T-helper 17 cell (primary cell): ENCODE measurements at regions not wholly inside any gene's neighbourhood (a gene's known extent, or its start where the extent isn't known, plus 50 kb on each side); places are given as distances from the start of the nearest gene placed in this dataset.

Source experiments
- ATAC-seq: fragments of 150-1000 bp; cut with Tn5 transposase; 2 replicates; pipeline ENCODE4 v1.10.0; 2021; ENCODE audit warnings: mild to moderate bottlenecking, moderate library complexity
- DNase-seq, 3 donors: peaks; one replicate each; pipeline versions ENCODE4 v3.0.0 to v3.0.0-alpha.2; 2020 to 2021
- H3K9me3 ChIP-seq: one replicate; pipeline ENCODE4 v1.7.0; 2013; ENCODE audit warnings: low read length, mild to moderate bottlenecking; ENCODE audit not compliant: control insufficient read depth, poor library complexity, severe bottlenecking
- H3K27ac Mint-ChIP-seq: one replicate; pipeline ENCODE4 v1.8.0; 2022; ENCODE audit warnings: mild to moderate bottlenecking, moderate library complexity, mixed read lengths
- H3K27me3 Mint-ChIP-seq: one replicate; pipeline ENCODE4 v1.8.0; 2022; ENCODE audit warnings: mixed read lengths
- H3K36me3 Mint-ChIP-seq: one replicate; pipeline ENCODE4 v1.8.0; 2022; ENCODE audit warnings: low read depth, mixed read lengths
- H3K4me1 Mint-ChIP-seq: one replicate; pipeline ENCODE4 v1.8.0; 2022; ENCODE audit warnings: mild to moderate bottlenecking, mixed read lengths
- H3K4me3 Mint-ChIP-seq: one replicate; pipeline ENCODE4 v1.8.0; 2022; ENCODE audit warnings: mild to moderate bottlenecking, moderate library complexity, mixed read lengths

- ATAC-seq (no peak), DNase-seq (no peak)
- Mint-ChIP-seq H3K27ac (no peak overlapping the region), H3K4me3 (no peak overlapping the region), H3K27me3 (no peaks in the 10 kb centered on the region), H3K4me1 (no peaks in the 10 kb centered on the region), H3K36me3 (no peaks in the 10 kb centered on the region)
- H3K9me3 ChIP-seq, result no peaks in the 10 kb centered on the region
Observed at GRCh38 chr19:28024920-28025319, 1188.0 kb downstream of the UQCRFS1 start.

GRCh38 chr19:28023064-28023463 lies 1189.9 kb downstream of the UQCRFS1 start:
- H3K36me3 Mint-ChIP-seq, result no peaks in the 10 kb centered on the region
- no peak overlapping the region for H3K4me3 Mint-ChIP-seq
- no peaks in the 10 kb centered on the region for H3K27me3 Mint-ChIP-seq
- no peak for ATAC-seq
- DNase-seq, result no peak
- no peaks in the 10 kb centered on the region for H3K9me3 ChIP-seq
- no peaks in the 10 kb centered on the region for H3K4me1 Mint-ChIP-seq
- no peak overlapping the region for H3K27ac Mint-ChIP-seq

- no peak overlapping the region for H3K4me3 Mint-ChIP-seq
- ATAC-seq, result no peak
- H3K9me3 ChIP-seq, result no peaks in the 10 kb centered on the region
- H3K36me3 Mint-ChIP-seq, result no peaks in the 10 kb centered on the region
- no peak for DNase-seq
- no peaks in the 10 kb centered on the region for H3K4me1 Mint-ChIP-seq
- H3K27ac Mint-ChIP-seq, result no peak overlapping the region
- no peaks in the 10 kb centered on the region for H3K27me3 Mint-ChIP-seq
Observed at GRCh38 chr19:28022506-28022905, 1190.4 kb downstream of the UQCRFS1 start.

- H3K27ac Mint-ChIP-seq, result no peak overlapping the region
- DNase-seq (no peak), ATAC-seq (no peak)
- H3K27me3 Mint-ChIP-seq, result no peaks in the 10 kb centered on the region
- H3K4me1 Mint-ChIP-seq, result no peaks in the 10 kb centered on the region
- no peaks in the 10 kb centered on the region for H3K36me3 Mint-ChIP-seq
- H3K4me3 Mint-ChIP-seq, result no peak overlapping the region
- no peaks in the 10 kb centered on the region for H3K9me3 ChIP-seq
Observed at GRCh38 chr19:28021259-28022185, 1191.4 kb downstream of the UQCRFS1 start.

- no peak for ATAC-seq
- no peaks in the 10 kb centered on the region for H3K36me3 Mint-ChIP-seq
- no peak overlapping the region for H3K4me3 Mint-ChIP-seq
- no peak for DNase-seq
- H3K9me3 ChIP-seq, result no peaks in the 10 kb centered on the region
- H3K27ac Mint-ChIP-seq, result no peak overlapping the region
- H3K27me3 Mint-ChIP-seq, result no peaks in the 10 kb centered on the region
- H3K4me1 Mint-ChIP-seq, result no peaks in the 10 kb centered on the region
Observed at GRCh38 chr19:28020619-28021258, 1192.2 kb downstream of the UQCRFS1 start.

- Mint-ChIP-seq H3K4me1 (no peaks in the 10 kb centered on the region), H3K27ac (no peak overlapping the region), H3K27me3 (no peaks in the 10 kb centered on the region), H3K36me3 (no peaks in the 10 kb centered on the region), H3K4me3 (no peak overlapping the region)
- ATAC-seq (no peak), DNase-seq (no peak)
- H3K9me3 ChIP-seq, result no peaks in the 10 kb centered on the region
Observed at GRCh38 chr19:28019901-28020300, 1193.0 kb downstream of the UQCRFS1 start.

- Mint-ChIP-seq H3K36me3 (no peaks in the 10 kb centered on the region), H3K4me1 (no peaks in the 10 kb centered on the region), H3K27ac (no peak overlapping the region), H3K27me3 (no peaks in the 10 kb centered on the region), H3K4me3 (no peak overlapping the region)
- ATAC-seq (no peak), DNase-seq (no peak)
- no peaks in the 10 kb centered on the region for H3K9me3 ChIP-seq
Observed at GRCh38 chr19:28019371-28019770, 1193.6 kb downstream of the UQCRFS1 start.

- H3K9me3 ChIP-seq, result no peaks in the 10 kb centered on the region
- Mint-ChIP-seq H3K36me3 (no peaks in the 10 kb centered on the region), H3K27ac (no peak overlapping the region), H3K4me3 (no peak overlapping the region), H3K27me3 (no peaks in the 10 kb centered on the region), H3K4me1 (no peaks in the 10 kb centered on the region)
- DNase-seq (no peak), ATAC-seq (no peak)
Observed at GRCh38 chr19:28018499-28018898, 1194.5 kb downstream of the UQCRFS1 start.

- Mint-ChIP-seq H3K4me1 (no peaks in the 10 kb centered on the region), H3K36me3 (no peaks in the 10 kb centered on the region)
- ATAC-seq, result no peak
Observed at GRCh38 chr19:28014615-28015405, 1198.1 kb downstream of the UQCRFS1 start.

GRCh38 chr19:28012361-28012760 lies 1200.6 kb downstream of the UQCRFS1 start:
- H3K9me3 ChIP-seq, result no peaks in the 10 kb centered on the region
- Mint-ChIP-seq H3K4me3 (no peak overlapping the region), H3K4me1 (no peaks in the 10 kb centered on the region), H3K27ac (no peak overlapping the region), H3K27me3 (no peaks in the 10 kb centered on the region), H3K36me3 (no peaks in the 10 kb centered on the region)
- DNase-seq, result no peak
- no peak for ATAC-seq

More at GRCh38 chr19:28014615-28015405, 1198.1 kb downstream of the UQCRFS1 start:
- Mint-ChIP-seq H3K27ac (no peak overlapping the region), H3K27me3 (no peaks in the 10 kb centered on the region), H3K4me3 (no peak overlapping the region)
- DNase-seq, result no peak
- H3K9me3 ChIP-seq, result no peaks in the 10 kb centered on the region

- no peaks in the 10 kb centered on the region for H3K9me3 ChIP-seq
- Mint-ChIP-seq H3K4me3 (no peak overlapping the region), H3K4me1 (no peaks in the 10 kb centered on the region), H3K27ac (no peak overlapping the region), H3K36me3 (no peaks in the 10 kb centered on the region), H3K27me3 (no peaks in the 10 kb centered on the region)
- ATAC-seq (no peak), DNase-seq (no peak)
Observed at GRCh38 chr19:28010656-28011055, 1202.3 kb downstream of the UQCRFS1 start.

GRCh38 chr19:28009696-28010095 lies 1203.3 kb downstream of the UQCRFS1 start:
- Mint-ChIP-seq H3K4me3 (no peak overlapping the region), H3K4me1 (no peaks in the 10 kb centered on the region), H3K27ac (no peak overlapping the region), H3K27me3 (no peaks in the 10 kb centered on the region), H3K36me3 (no peaks in the 10 kb centered on the region)
- no peak for ATAC-seq
- no peaks in the 10 kb centered on the region for H3K9me3 ChIP-seq
- DNase-seq, result no peak

- no peak overlapping the region for H3K4me3 Mint-ChIP-seq
- ATAC-seq, result no peak
- no peaks in the 10 kb centered on the region for H3K4me1 Mint-ChIP-seq
Observed at GRCh38 chr19:28008695-28009094, 1204.3 kb downstream of the UQCRFS1 start.

More at GRCh38 chr19:28008695-28009094, 1204.3 kb downstream of the UQCRFS1 start:
- Mint-ChIP-seq H3K27ac (no peak overlapping the region), H3K27me3 (no peaks in the 10 kb centered on the region), H3K36me3 (no peaks in the 10 kb centered on the region)
- no peak for DNase-seq
- H3K9me3 ChIP-seq, result no peaks in the 10 kb centered on the region
